Left ventricle myocardium inferior (tissue), 1 donor: ENCODE measurements at regions not wholly inside any gene's neighbourhood (a gene's known extent, or its start where the extent isn't known, plus 50 kb on each side); places are given as distances from the start of the nearest gene placed in this dataset.
"Not testable (repeated sequence)": the region's sequence is repeated elsewhere in the genome, so short reads cannot be mapped to it uniquely, and the experiment has no call there.

Experiments
- DNase-seq: peaks from one replicate; pipeline ENCODE4 v3.0.0-alpha.2; 2020
- H3K27ac ChIP-seq: fragments of 200-600 bp; replicated peaks from 2 replicates; pipeline ENCODE4 v1.8.0; 2021
- H3K27me3 ChIP-seq: fragments of 200-600 bp; 2 replicates; pipeline ENCODE4 v1.8.0; 2021; ENCODE audit warnings: low read depth
- H3K36me3 ChIP-seq: fragments of 200-600 bp; 2 replicates; pipeline ENCODE4 v1.8.0; 2021
- H3K4me1 ChIP-seq: fragments of 200-600 bp; 2 replicates; pipeline ENCODE4 v1.8.0; 2021
- H3K4me3 ChIP-seq: fragments of 200-600 bp; 2 replicates; pipeline ENCODE4 v1.8.0; 2021; ENCODE audit warnings: mild to moderate bottlenecking, moderate library complexity
- H3K9me3 ChIP-seq: fragments of 200-600 bp; replicated peaks from 2 replicates; pipeline ENCODE4 v1.8.0; 2021
- CTCF ChIP-seq: fragments of 200-600 bp; IDR thresholded peaks from 2 replicates; pipeline ENCODE4 v1.8.0; 2021; ENCODE audit warnings: antibody characterized with exemption, mild to moderate bottlenecking, borderline replicate concordance
- intact Hi-C: fragments of 100-400 bp; cut with micrococcal nuclease; formaldehyde crosslinking; loops from one replicate; pipeline ENCODE4 v1.11.0; 2022
- donor health status: DM: no; HTN: yes; CAD: no; lungs with severe emphysema.

- H3K4me3 ChIP-seq, result no peak overlapping the region
- H3K9me3 ChIP-seq, result no peaks in the 10 kb centered on the region
- TF ChIP-seq CTCF, result no peak
- no peaks in the 10 kb centered on the region for H3K36me3 ChIP-seq
- H3K27me3 ChIP-seq, result no peaks in the 10 kb centered on the region
- DNase-seq, result no peak
- no peaks in the 10 kb centered on the region for H3K4me1 ChIP-seq
- no peak overlapping the region for H3K27ac ChIP-seq
- intact Hi-C loops, result no loop called here
Observed at GRCh38 chr15:24269923-24270322, 405.7 kb upstream of the NPAP1 start.

- H3K4me1 ChIP-seq, H3K27ac ChIP-seq, DNase-seq, H3K36me3 ChIP-seq, H3K9me3 ChIP-seq, intact Hi-C loops, H3K27me3 ChIP-seq, H3K4me3 ChIP-seq: not testable (repeated sequence)
Observed at GRCh38 chr15:24271496-24272244, 403.9 kb upstream of the NPAP1 start.

GRCh38 chr15:24292837-24293236 lies 382.7 kb upstream of the NPAP1 start:
- no peak for TF ChIP-seq CTCF
- intact Hi-C loops, result no loop called here
- Histone ChIP-seq H3K27me3 (no peaks in the 10 kb centered on the region), H3K4me3 (no peak overlapping the region), H3K36me3 (no peaks in the 10 kb centered on the region), H3K27ac (no peak overlapping the region), H3K4me1 (no peaks in the 10 kb centered on the region), H3K9me3 (no peaks in the 10 kb centered on the region)
- no peak for DNase-seq

- not testable (repeated sequence) for H3K4me3 ChIP-seq
Observed at GRCh38 chr15:24300804-24301368, 374.7 kb upstream of the NPAP1 start.

GRCh38 chr15:24301999-24302398 lies 373.6 kb upstream of the NPAP1 start:
- H3K9me3 ChIP-seq, H3K4me3 ChIP-seq, DNase-seq, H3K27ac ChIP-seq, H3K27me3 ChIP-seq, H3K4me1 ChIP-seq, H3K36me3 ChIP-seq, intact Hi-C loops: not testable (repeated sequence)

More at GRCh38 chr15:24300804-24301368, 374.7 kb upstream of the NPAP1 start:
- DNase-seq, H3K4me1 ChIP-seq, H3K36me3 ChIP-seq, intact Hi-C loops, H3K9me3 ChIP-seq, H3K27ac ChIP-seq, H3K27me3 ChIP-seq: not testable (repeated sequence)

- H3K36me3 ChIP-seq, H3K4me3 ChIP-seq, DNase-seq, H3K9me3 ChIP-seq, H3K27ac ChIP-seq, H3K27me3 ChIP-seq, H3K4me1 ChIP-seq, intact Hi-C loops: not testable (repeated sequence)
Observed at GRCh38 chr15:24304747-24305146, 370.8 kb upstream of the NPAP1 start.

GRCh38 chr15:24305643-24306042 lies 369.9 kb upstream of the NPAP1 start:
- H3K27me3 ChIP-seq, H3K4me3 ChIP-seq, DNase-seq, H3K9me3 ChIP-seq, intact Hi-C loops, H3K4me1 ChIP-seq, H3K27ac ChIP-seq, H3K36me3 ChIP-seq: not testable (repeated sequence)

GRCh38 chr15:24309700-24310099 lies 365.9 kb upstream of the NPAP1 start:
- H3K27ac ChIP-seq, H3K4me3 ChIP-seq, H3K36me3 ChIP-seq, intact Hi-C loops, H3K27me3 ChIP-seq, H3K4me1 ChIP-seq, DNase-seq, H3K9me3 ChIP-seq: not testable (repeated sequence)

- DNase-seq, H3K4me1 ChIP-seq, H3K27ac ChIP-seq, intact Hi-C loops, H3K9me3 ChIP-seq, H3K4me3 ChIP-seq, H3K36me3 ChIP-seq, H3K27me3 ChIP-seq: not testable (repeated sequence)
Observed at GRCh38 chr15:24311692-24312091, 363.9 kb upstream of the NPAP1 start.

- DNase-seq, H3K36me3 ChIP-seq, H3K4me1 ChIP-seq, H3K27ac ChIP-seq, H3K9me3 ChIP-seq, H3K4me3 ChIP-seq, intact Hi-C loops, H3K27me3 ChIP-seq: not testable (repeated sequence)
Observed at GRCh38 chr15:24316326-24316725, 359.2 kb upstream of the NPAP1 start.
